K562 (cell line): ENCODE measurements at regions not wholly inside any gene's neighbourhood (a gene's known extent, or its start where the extent isn't known, plus 50 kb on each side); places are given as distances from the start of the nearest gene placed in this dataset.

Source experiments
- CHD7 ChIP-seq: fragments of 200-600 bp; sonication (generic); IDR thresholded peaks from one replicate; pipeline ENCODE4 v1.6.1; 2012; ENCODE audit warnings: mild to moderate bottlenecking, low read depth, low read length, inconsistent platforms
- CTCF ChIP-seq, 3 experiments: IDR thresholded peaks in 2 of 3; conservative IDR thresholded peaks in 1 of 3; 2 replicates each; pipeline ENCODE4 v1.5.1; 2011 to 2012; ENCODE audit warnings: low read length in 3 of 3, mild to moderate bottlenecking in 3 of 3, control low read depth in 2 of 3, improper control_type of control experiment in 1 of 3, inconsistent platforms in 1 of 3, low read depth in 1 of 3, mixed read lengths in 1 of 3, moderate library complexity in 1 of 3; ENCODE audit not compliant: insufficient read depth in 2 of 3
- EP300 ChIP-seq: IDR thresholded peaks from 2 replicates; pipeline ENCODE4 v1.6.1; 2012; ENCODE audit warnings: low read length, improper control_type of control experiment
- FOXA3 ChIP-seq, 2 experiments: fragments of 450-650 bp in 1 of 2; sonication (generic) in 1 of 2; formaldehyde crosslinking; IDR thresholded peaks in 1 of 2; conservative IDR thresholded peaks in 1 of 2; 2 replicates each; pipeline versions ENCODE4 v1.4.0 to v1.8.0; 2020 to 2022; ENCODE audit warnings: mild to moderate bottlenecking in 2 of 2, missing genetic modification reagents in 1 of 2
- HDAC2 ChIP-seq: fragments of 450-650 bp; IDR thresholded peaks from 2 replicates; pipeline ENCODE4 v1.6.1; 2016; ENCODE audit warnings: mild to moderate bottlenecking
- RBM25 ChIP-seq: fragments of 200-400 bp; formaldehyde crosslinking; IDR thresholded peaks from 2 replicates; pipeline ENCODE4 v1.6.1; 2018; ENCODE audit warnings: low read length, low read depth, moderate library complexity; ENCODE audit not compliant: severe bottlenecking
- SMC3 ChIP-seq: conservative IDR thresholded peaks from 2 replicates; pipeline ENCODE4 v1.6.1; 2011; ENCODE audit warnings: low read depth, low read length, improper control_type of control experiment; ENCODE audit not compliant: insufficient read depth
- TEAD1 ChIP-seq, 2 experiments: fragments of 450-650 bp in 1 of 2; sonication (generic) in 1 of 2; formaldehyde crosslinking; IDR thresholded peaks; 2 replicates each; pipeline versions ENCODE4 v1.4.0 to v1.8.0; 2020 to 2022; ENCODE audit warnings: mild to moderate bottlenecking in 2 of 2, missing genetic modification reagents in 1 of 2
- TRIM24 ChIP-seq, 2 experiments: fragments of 450-650 bp; IDR thresholded peaks; 2 replicates each; pipeline ENCODE4 v1.6.1; 2016
- ZC3H8 ChIP-seq: fragments of 450-650 bp; IDR thresholded peaks from 2 replicates; pipeline ENCODE4 v1.6.1; 2017
- ZNF175 ChIP-seq: fragments of 200-800 bp; sonication (Bioruptor generic); IDR thresholded peaks from 2 replicates; pipeline ENCODE4 v1.6.1; 2016; ENCODE audit warnings: low read depth, mild to moderate bottlenecking, missing genetic modification characterization, missing compliant biosample characterization
- ZNF512 ChIP-seq: IDR thresholded peaks from 2 replicates; pipeline ENCODE4 v1.6.1; 2016; ENCODE audit warnings: missing genetic modification characterization, missing compliant biosample characterization
- ZNF830 ChIP-seq: fragments of 250-450 bp; sonication (Bioruptor Pico); IDR thresholded peaks from 2 replicates; pipeline ENCODE4 v1.5.0; 2021; ENCODE audit warnings: mild to moderate bottlenecking

GRCh38 chr11:95652002-95652472 is 137.5 kb downstream of the FAM76B start (continued):
- TF ChIP-seq FOXA3 (CRISPR knock-in tag; conservative IDR thresholded peaks at IDR 0.05 in 1 of 2, IDR thresholded peaks at IDR 0.05 in 1 of 2) (0 out of 4 replicates have a peak, but pooled peaks of 1 of the 2 experiments have one; percentile 2), ZNF175 (CRISPR knock-in tag) (0 out of 2 replicates have a peak, but pooled peaks have one; percentile 28), TRIM24 (IDR thresholded peaks at IDR 0.05) (peak; percentile 38 to 70; a peak in 3 of 4 replicates), SMC3 (no peak), ZNF830 (CRISPR knock-in tag) (no peak), HDAC2 (peak; percentile 35; the same call in 1 of the 2 replicates), CHD7 (no peak), TEAD1 (CRISPR knock-in tag; IDR thresholded peaks at IDR 0.05) (peak in 1 of 2 experiments; percentile 85; a peak in 2 of 4 replicates), ZNF512 (tag) (no peak), EP300 (peak; percentile 91), ZC3H8 (no peak), CTCF (IDR thresholded peaks at IDR 0.05 in 2 of 3, conservative IDR thresholded peaks at IDR 0.05 in 1 of 3; ENCODE audit: insufficient read depth in 2 of 3, low read depth in 1 of 3, low read length in 3 of 3) (no peak), RBM25 (no peak)
